ENCODE measurements at regions not wholly inside any gene's neighbourhood (a gene's known extent, or its start where the extent isn't known, plus 50 kb on each side); places are given as distances from the start of the nearest gene placed in this dataset.

GRCh38 chr1:56436912-56437417 lies 142.4 kb downstream of the PLPP3 start:
- H3K4me1 ChIP-seq, result no peaks in the 10 kb centered on the region
- no peak overlapping the region for H3K4me3 ChIP-seq (ENCODE audit: low read depth, low read length)
- no peaks in the 10 kb centered on the region for H3K27me3 ChIP-seq
- no peak for DNase-seq
- H3K9me3 ChIP-seq, result no peaks in the 10 kb centered on the region
- H3K36me3 ChIP-seq, result no peaks in the 10 kb centered on the region
- TF ChIP-seq CTCF (IDR thresholded peaks at IDR 0.05; ENCODE audit: low read depth, low read length), result no peak

- TF ChIP-seq CTCF (IDR thresholded peaks at IDR 0.05; ENCODE audit: low read depth, low read length), result no peak
- DNase-seq, result no peak
- Histone ChIP-seq H3K4me1 (no peaks in the 10 kb centered on the region), H3K9me3 (no peaks in the 10 kb centered on the region), H3K27me3 (no peaks in the 10 kb centered on the region), H3K4me3 (ENCODE audit: low read depth, low read length) (no peak overlapping the region), H3K36me3 (no peaks in the 10 kb centered on the region)
These were observed 143.1 kb downstream of the PLPP3 start for GRCh38 chr1:56436296-56436695.

DNA sequence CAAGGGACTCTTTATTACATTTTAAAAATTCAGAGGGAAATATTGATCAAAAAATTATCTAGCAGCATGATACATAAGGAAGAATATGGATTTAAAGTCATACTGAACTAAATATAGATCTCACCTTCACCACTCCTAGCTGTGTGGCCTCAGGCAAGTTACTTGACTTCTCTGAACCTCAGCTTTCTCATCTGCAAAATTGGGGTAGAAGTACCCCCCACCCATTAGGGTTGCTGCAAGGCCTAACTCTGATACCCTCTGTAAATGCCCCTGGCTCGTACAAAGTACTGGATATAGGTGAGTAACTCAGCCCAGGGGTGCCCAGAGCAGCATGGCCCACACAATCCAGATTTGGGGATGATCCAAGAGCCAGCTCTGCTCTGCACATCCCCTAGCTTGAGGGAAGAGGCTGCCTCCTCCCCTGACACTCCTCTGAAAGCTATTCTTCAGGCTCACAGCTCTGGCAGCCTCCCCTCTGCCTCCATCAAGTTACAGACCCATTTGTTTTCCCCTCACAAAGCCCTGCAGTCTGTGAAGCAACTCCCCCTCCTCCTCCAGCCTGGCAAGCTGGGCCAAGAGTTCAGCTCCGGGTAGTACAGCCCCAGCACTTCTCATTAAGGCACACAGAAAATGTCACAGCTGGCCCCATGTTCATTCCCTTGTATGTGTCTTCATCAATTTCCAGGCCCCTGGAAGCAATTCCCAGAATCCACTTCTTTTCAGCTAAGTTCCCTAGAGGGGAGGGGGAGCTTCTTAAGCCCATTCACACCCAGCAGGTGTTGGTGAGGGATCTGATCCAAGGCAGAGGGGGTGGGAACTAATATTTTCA lies 143.7 kb downstream of the PLPP3 start:
- Histone ChIP-seq H3K4me1 (no peaks in the 10 kb centered on the region), H3K9me3 (no peaks in the 10 kb centered on the region), H3K36me3 (no peaks in the 10 kb centered on the region), H3K4me3 (ENCODE audit: low read depth, low read length) (no peak overlapping the region), H3K27me3 (no peaks in the 10 kb centered on the region)
- no peak for DNase-seq
- no peak for TF ChIP-seq CTCF (IDR thresholded peaks at IDR 0.05; ENCODE audit: low read depth, low read length)

- Histone ChIP-seq H3K27me3 (no peaks in the 10 kb centered on the region), H3K36me3 (no peaks in the 10 kb centered on the region), H3K4me3 (ENCODE audit: low read depth, low read length) (no peak overlapping the region), H3K9me3 (no peaks in the 10 kb centered on the region), H3K4me1 (no peaks in the 10 kb centered on the region)
- TF ChIP-seq CTCF (IDR thresholded peaks at IDR 0.05; ENCODE audit: low read depth, low read length), result no peak
- no peak for DNase-seq
These were observed 144.6 kb downstream of the PLPP3 start for GRCh38 chr1:56434740-56435139.

- Histone ChIP-seq H3K9me3 (no peaks in the 10 kb centered on the region), H3K4me1 (no peaks in the 10 kb centered on the region), H3K4me3 (ENCODE audit: low read depth, low read length) (no peak overlapping the region), H3K36me3 (no peaks in the 10 kb centered on the region), H3K27me3 (no peaks in the 10 kb centered on the region)
- DNase-seq, result no peak
- no peak for TF ChIP-seq CTCF (IDR thresholded peaks at IDR 0.05; ENCODE audit: low read depth, low read length)
These were observed 145.3 kb downstream of the PLPP3 start for GRCh38 chr1:56434025-56434424.

- Histone ChIP-seq H3K4me1 (no peaks in the 10 kb centered on the region), H3K4me3 (ENCODE audit: low read depth, low read length) (no peak overlapping the region), H3K27me3 (no peaks in the 10 kb centered on the region), H3K36me3 (no peaks in the 10 kb centered on the region), H3K9me3 (no peaks in the 10 kb centered on the region)
- DNase-seq, result no peak
- no peak for TF ChIP-seq CTCF (IDR thresholded peaks at IDR 0.05; ENCODE audit: low read depth, low read length)
These were observed 146.2 kb downstream of the PLPP3 start for GRCh38 chr1:56433056-56433577.
